Prostate gland (tissue), 2 donors: ENCODE measurements at regions not wholly inside any gene's neighbourhood (a gene's known extent, or its start where the extent isn't known, plus 50 kb on each side); places are given as distances from the start of the nearest gene placed in this dataset.

Source experiments
- DNase-seq: peaks from one replicate; pipeline ENCODE4 v3.0.0-alpha.2; 2019; ENCODE audit warnings: low spot score
- H3K27ac ChIP-seq, 2 donors: fragments of 200-600 bp; sonication (generic); 2 replicates each; pipeline ENCODE4 v1.5.1; 2017 to 2019
- H3K27me3 ChIP-seq: fragments of 200-600 bp; sonication (generic); replicated peaks from 2 replicates; pipeline ENCODE4 v1.5.1; 2019; ENCODE audit not compliant: insufficient read depth
- H3K36me3 ChIP-seq, 2 donors: fragments of 200-600 bp; sonication (generic); 1 replicate in 1 of 2; 2 replicates in 1 of 2; pipeline versions ENCODE4 v1.5.1 to v1.8.1; 2017 to 2019
- H3K4me1 ChIP-seq: fragments of 200-600 bp; sonication (generic); replicated peaks from 2 replicates; pipeline ENCODE4 v1.5.1; 2019
- H3K4me3 ChIP-seq, 2 donors: fragments of 200-600 bp; sonication (generic); 2 replicates each; pipeline ENCODE4 v1.5.1; 2017 to 2019
- H3K9me3 ChIP-seq: fragments of 200-600 bp; sonication (generic); 2 replicates; pipeline ENCODE4 v1.5.1; 2017
- POLR2A ChIP-seq: fragments of 450-650 bp; IDR thresholded peaks from one replicate; pipeline ENCODE4 v1.6.1; 2016; ENCODE audit warnings: antibody characterized with exemption, mild to moderate bottlenecking
- POLR2AphosphoS5 ChIP-seq: sonication (generic); formaldehyde crosslinking; IDR thresholded peaks from one replicate; pipeline ENCODE4 v1.6.1; 2017; ENCODE audit warnings: antibody characterized with exemption
- WGBS: methylation state at CpG from one replicate; pipeline ENCODE4 v1.1.5; 2018; 5-methylcytosine and 5-hydroxymethylcytosine counted together
- intact Hi-C: fragments of 100-400 bp; cut with DNase I; formaldehyde crosslinking; loops from one replicate; pipeline ENCODE4 v1.14.2; 2022
- TF ChIP-seq, protein P1 (sequence below), 4 experiments: fragments of 200-600 bp in 2 of 4; fragments of 450-650 bp in 2 of 4; sonication (generic) in 2 of 4; IDR thresholded peaks; 1 replicate in 3 of 4; 2 replicates in 1 of 4; pipeline ENCODE4 v1.5.1; 2016 to 2019; ENCODE audit warnings: antibody characterized with exemption in 4 of 4, mild to moderate bottlenecking in 2 of 4, moderate library complexity in 2 of 4

DNA sequence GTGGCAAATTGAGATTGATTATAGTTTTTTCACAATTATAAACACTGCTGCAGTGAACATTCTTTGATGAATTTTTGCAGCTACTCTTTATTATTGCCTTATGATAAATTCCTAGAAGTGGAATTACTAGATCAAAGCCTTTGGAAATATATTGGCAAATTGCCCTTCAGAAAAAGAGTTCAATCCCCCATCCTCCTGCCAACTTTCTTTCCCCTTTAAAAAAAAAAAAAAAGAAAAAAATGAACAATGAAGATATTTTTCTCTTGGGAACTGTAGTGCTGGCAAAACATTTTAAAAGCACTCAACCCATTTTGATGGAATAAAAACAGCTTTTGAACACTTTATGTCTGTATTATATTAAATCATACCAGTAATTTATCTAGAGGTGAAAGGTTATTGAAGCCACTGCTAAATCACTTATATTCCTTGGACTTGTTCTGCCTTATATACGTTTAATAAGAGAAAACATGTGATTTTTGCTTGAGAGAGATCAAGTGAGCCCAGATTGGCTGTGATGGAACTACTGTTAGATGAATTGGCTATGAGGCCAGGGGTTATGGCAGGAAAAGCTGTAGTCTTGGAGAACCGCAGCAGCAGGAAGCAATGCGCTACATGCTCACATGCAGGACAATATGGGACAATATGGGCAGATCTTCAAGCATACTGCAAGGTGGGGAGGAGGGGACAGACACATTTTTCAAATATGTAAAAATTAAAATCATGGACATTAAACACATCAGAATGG, 212.8 kb upstream of the C2CD4B start:
- WGBS = 62% methylated on average over 3 of the region's 3 CpGs
- Histone ChIP-seq H3K27me3 (no peaks in the 10 kb centered on the region), H3K4me3 (no peak overlapping the region), H3K36me3 (no peaks in the 10 kb centered on the region), H3K27ac (no peak overlapping the region), H3K9me3 (no peaks in the 10 kb centered on the region), H3K4me1 (no peaks in the 10 kb centered on the region)
- no peak for DNase-seq
- TF ChIP-seq, protein P1, sequence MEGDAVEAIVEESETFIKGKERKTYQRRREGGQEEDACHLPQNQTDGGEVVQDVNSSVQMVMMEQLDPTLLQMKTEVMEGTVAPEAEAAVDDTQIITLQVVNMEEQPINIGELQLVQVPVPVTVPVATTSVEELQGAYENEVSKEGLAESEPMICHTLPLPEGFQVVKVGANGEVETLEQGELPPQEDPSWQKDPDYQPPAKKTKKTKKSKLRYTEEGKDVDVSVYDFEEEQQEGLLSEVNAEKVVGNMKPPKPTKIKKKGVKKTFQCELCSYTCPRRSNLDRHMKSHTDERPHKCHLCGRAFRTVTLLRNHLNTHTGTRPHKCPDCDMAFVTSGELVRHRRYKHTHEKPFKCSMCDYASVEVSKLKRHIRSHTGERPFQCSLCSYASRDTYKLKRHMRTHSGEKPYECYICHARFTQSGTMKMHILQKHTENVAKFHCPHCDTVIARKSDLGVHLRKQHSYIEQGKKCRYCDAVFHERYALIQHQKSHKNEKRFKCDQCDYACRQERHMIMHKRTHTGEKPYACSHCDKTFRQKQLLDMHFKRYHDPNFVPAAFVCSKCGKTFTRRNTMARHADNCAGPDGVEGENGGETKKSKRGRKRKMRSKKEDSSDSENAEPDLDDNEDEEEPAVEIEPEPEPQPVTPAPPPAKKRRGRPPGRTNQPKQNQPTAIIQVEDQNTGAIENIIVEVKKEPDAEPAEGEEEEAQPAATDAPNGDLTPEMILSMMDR (IDR thresholded peaks at IDR 0.05) = no peak
- no peak for TF ChIP-seq POLR2AphosphoS5
- TF ChIP-seq POLR2A = no peak
- intact Hi-C loops = no loop called here

DNA sequence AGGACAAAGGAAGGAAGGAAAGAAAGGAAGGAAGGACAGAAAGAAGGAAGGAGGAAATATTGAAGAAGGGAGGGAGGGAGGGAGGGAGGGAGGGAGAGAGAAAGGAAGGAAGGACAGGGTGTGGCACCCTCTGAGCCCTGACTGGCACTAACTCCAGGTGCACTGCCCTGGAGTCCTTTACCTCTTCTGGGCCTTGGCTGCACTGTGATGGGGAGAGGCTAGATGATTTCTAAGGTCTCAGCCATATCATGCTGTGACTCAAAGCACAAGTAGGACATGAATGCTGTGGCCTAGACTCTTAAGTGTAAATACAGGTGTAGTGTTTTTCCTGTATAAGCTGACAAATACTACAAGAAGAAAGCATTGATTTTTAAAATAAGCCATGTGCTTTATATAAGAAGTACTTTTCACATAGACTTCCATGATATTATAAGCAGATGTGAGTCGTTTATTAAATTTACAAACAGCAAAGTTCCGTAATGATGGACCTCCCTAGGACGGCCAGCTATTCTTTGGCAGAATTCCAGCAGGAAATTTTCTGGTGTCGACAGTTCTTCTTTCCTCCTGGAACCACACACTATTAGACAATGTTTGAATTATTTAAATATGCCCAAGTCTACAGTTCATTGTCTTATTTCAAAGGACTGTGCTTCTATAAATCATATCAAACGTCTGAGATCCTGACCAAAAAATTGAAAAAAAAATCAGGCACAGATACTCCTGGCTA, 213.8 kb upstream of the C2CD4B start:
- H3K36me3 ChIP-seq = no peaks in the 10 kb centered on the region
- H3K27ac ChIP-seq = no peak overlapping the region
- no peaks in the 10 kb centered on the region for H3K27me3 ChIP-seq
- no peak overlapping the region for H3K4me3 ChIP-seq
- TF ChIP-seq POLR2A (no peak), POLR2AphosphoS5 (no peak)
- TF ChIP-seq, protein P1 (IDR thresholded peaks at IDR 0.05) = no peak
- WGBS = 29% methylated on average over 5 of the region's 5 CpGs
- intact Hi-C loops = no loop called here
- H3K4me1 ChIP-seq = no peaks in the 10 kb centered on the region
- no peaks in the 10 kb centered on the region for H3K9me3 ChIP-seq
- DNase-seq = no peak

DNA sequence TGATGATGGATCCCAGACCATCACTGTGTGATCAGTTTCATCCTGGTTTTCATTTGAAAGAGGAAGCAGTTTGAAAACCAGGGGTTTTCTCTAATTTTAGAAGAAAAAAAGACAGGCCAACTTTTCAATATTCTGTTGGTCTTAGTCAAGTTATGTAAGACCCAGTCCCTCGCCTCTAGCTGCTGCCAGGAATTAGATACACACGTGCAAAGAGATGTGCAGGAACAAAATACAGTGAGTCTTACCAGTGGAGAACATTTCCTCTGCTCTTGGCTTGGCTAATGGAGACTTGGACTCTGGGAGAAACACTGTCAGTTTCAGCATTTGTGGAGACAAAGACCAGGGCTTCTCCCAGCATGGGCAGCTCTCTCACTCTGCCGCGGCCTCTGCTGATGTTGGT, 214.9 kb upstream of the C2CD4B start:
- DNase-seq = no peak
- 79% methylated on average over 4 of the region's 4 CpGs for WGBS

DNA sequence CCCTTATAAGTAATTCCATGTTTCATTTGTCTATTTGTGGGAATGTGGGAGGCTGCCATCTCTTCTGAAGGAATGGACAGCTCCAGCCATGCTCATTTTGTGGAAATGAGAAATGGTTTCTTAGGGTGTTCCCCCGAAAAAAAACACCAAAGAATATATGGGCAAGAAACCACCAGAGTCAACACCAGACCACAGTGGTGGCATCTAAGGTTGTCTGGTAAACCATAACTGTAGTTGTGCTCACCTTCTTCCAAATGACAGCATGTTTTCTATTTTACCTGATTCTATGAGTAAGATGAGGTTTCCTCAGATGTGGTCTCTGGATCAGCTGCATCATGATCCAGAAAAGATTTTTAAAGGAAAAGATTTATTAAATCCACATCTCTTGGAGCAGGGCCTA, 217.0 kb upstream of the C2CD4B start:
- intact Hi-C loops = no loop called here
- DNase-seq = no peak
- Histone ChIP-seq H3K27me3 (no peaks in the 10 kb centered on the region), H3K4me1 (no peaks in the 10 kb centered on the region), H3K4me3 (no peak overlapping the region), H3K36me3 (no peaks in the 10 kb centered on the region), H3K9me3 (no peaks in the 10 kb centered on the region), H3K27ac (no peak overlapping the region)
- TF ChIP-seq POLR2A = no peak
- WGBS = 88% methylated on average over 1 of the region's 1 CpG

More for the DNA sequence above, 214.9 kb upstream of the C2CD4B start:
- Histone ChIP-seq H3K9me3 (no peaks in the 10 kb centered on the region), H3K27ac (no peak overlapping the region), H3K4me1 (no peaks in the 10 kb centered on the region), H3K4me3 (no peak overlapping the region), H3K36me3 (no peaks in the 10 kb centered on the region), H3K27me3 (no peaks in the 10 kb centered on the region)
- TF ChIP-seq, protein P1 (IDR thresholded peaks at IDR 0.05) = no peak
- no peak for TF ChIP-seq POLR2AphosphoS5
- no peak for TF ChIP-seq POLR2A
- intact Hi-C loops = no loop called here

DNA sequence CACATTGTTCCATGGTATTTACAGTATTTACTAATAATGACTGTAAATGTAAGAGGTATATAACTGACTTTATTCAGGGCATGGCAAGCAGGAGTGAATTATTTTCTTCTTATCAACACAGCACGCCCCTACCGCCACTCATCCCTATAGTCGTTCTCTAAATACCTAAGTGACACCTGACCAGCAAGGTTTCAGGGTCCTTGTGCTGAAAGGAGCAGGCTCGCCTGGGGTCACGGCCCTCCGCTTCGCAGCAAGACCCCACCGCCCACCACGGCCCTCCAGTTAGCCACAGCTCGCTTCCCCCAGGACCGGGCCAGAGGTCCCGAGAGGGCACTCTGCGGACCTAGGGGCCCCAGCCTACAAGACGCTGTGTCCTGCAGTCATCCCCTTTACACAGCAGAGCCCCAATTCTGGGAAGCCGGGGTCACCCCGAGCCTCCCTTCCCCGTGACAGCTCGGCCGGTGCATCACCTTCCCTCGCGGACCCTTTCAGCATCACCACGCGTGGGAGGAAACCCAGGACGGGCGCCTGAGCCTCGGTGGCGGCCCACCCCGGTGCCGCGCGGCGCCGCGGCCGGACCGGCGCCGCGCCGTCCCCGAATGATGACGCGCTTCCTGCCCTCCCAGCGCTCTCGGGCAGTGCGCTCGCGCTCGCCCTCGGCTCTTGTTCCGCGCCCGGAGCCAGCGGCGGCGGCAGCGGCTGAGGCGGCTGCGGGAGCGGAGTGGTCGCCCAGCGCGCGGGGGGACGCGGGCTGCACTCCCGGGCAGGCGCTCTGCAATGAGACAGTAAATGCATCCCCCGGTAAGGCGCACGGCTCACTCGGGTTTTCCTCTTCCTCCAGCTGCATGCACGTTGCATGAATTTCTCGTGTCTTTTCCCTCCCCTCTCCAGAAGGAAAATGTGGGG, 225.1 kb upstream of the C2CD4B start, which contains the start of gene TLN2:
Gene TLN2 (plus strand): TSS at position 666 of the 906 bp plus-strand sequence.
- H3K9me3 ChIP-seq = no peaks in the 10 kb centered on the region
- H3K36me3 ChIP-seq = no peaks in the 10 kb centered on the region
- no peaks in the 10 kb centered on the region for H3K27me3 ChIP-seq
- intact Hi-C loops = loop anchor here (5.0 kb wide), 2 partner anchors 257 to 352 kb away; no protein-coding TSS in a partner anchor
- TF ChIP-seq, protein P1 (IDR thresholded peaks at IDR 0.05) = peak in 1 of 4 experiments; percentile 13
- TF ChIP-seq POLR2AphosphoS5 (no peak), POLR2A (peak; percentile 41)
- H3K4me3 ChIP-seq = peak within 1 kb of the TSS; percentile 85 to 92
- no peaks in the 10 kb centered on the region for H3K4me1 ChIP-seq
- peak within 1 kb of the TSS; percentile 69 to 70 for H3K27ac ChIP-seq
- peak; percentile 54 for DNase-seq
- under 1% methylated on average over 54 of the region's 74 CpGs for WGBS
